ENCODE measurements at regions not wholly inside any gene's neighbourhood (a gene's known extent, or its start where the extent isn't known, plus 50 kb on each side); places are given as distances from the start of the nearest gene placed in this dataset.

DNA sequence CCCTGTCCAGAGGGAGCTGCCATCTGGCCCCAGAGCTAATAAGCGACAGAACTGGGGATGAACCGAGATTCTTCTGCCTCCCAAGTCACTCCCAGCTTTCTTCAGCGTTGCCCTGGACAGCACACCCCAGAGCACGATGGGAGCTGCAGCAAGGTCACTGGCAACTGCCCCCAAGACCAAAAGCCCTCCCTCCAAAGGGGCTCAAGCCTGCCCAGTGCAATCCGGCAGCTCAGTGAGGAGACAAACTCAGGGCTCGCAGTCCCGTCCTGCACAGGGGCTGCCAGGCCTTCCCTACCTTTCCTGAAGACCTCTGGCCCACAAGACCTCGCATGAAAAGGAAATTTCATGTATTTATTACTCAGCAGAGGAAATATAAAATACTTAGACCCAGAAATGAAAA, 174.8 kb downstream of the BCOR start:
- TF ChIP-seq POLR2AphosphoS5 (IDR thresholded peaks at IDR 0.05) (no peak), POLR2A (IDR thresholded peaks at IDR 0.05) (no peak)
- TF ChIP-seq, protein P1, sequence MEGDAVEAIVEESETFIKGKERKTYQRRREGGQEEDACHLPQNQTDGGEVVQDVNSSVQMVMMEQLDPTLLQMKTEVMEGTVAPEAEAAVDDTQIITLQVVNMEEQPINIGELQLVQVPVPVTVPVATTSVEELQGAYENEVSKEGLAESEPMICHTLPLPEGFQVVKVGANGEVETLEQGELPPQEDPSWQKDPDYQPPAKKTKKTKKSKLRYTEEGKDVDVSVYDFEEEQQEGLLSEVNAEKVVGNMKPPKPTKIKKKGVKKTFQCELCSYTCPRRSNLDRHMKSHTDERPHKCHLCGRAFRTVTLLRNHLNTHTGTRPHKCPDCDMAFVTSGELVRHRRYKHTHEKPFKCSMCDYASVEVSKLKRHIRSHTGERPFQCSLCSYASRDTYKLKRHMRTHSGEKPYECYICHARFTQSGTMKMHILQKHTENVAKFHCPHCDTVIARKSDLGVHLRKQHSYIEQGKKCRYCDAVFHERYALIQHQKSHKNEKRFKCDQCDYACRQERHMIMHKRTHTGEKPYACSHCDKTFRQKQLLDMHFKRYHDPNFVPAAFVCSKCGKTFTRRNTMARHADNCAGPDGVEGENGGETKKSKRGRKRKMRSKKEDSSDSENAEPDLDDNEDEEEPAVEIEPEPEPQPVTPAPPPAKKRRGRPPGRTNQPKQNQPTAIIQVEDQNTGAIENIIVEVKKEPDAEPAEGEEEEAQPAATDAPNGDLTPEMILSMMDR (IDR thresholded peaks at IDR 0.05), result no peak
